Lower lobe of right lung (tissue), 2 donors: ENCODE measurements at regions not wholly inside any gene's neighbourhood (a gene's known extent, or its start where the extent isn't known, plus 50 kb on each side); places are given as distances from the start of the nearest gene placed in this dataset.

Experiments used
- ATAC-seq, 2 donors: fragments of 200-7000 bp; cut with Tn5 transposase; one replicate each; pipeline ENCODE4 v1.9.1; 2020 to 2022; ENCODE audit warnings: mild to moderate bottlenecking in 2 of 2, moderate library complexity in 2 of 2
- DNase-seq: peaks from one replicate; pipeline ENCODE4 v3.0.0-alpha.2; 2020
- H3K27ac ChIP-seq: fragments of 200-600 bp; one replicate; pipeline ENCODE4 v1.8.0; 2022
- H3K27me3 ChIP-seq: fragments of 200-600 bp; one replicate; pipeline ENCODE4 v1.8.0; 2022; ENCODE audit warnings: low read depth
- H3K36me3 ChIP-seq: fragments of 200-600 bp; one replicate; pipeline ENCODE4 v1.8.0; 2022; ENCODE audit warnings: mild to moderate bottlenecking
- H3K4me1 ChIP-seq: fragments of 200-600 bp; one replicate; pipeline ENCODE4 v1.8.0; 2022
- H3K4me3 ChIP-seq: fragments of 200-600 bp; one replicate; pipeline ENCODE4 v1.8.0; 2022; ENCODE audit warnings: mild to moderate bottlenecking
- H3K9me3 ChIP-seq: fragments of 200-600 bp; one replicate; pipeline ENCODE4 v1.8.0; 2022
- CTCF ChIP-seq: fragments of 200-600 bp; IDR thresholded peaks from one replicate; pipeline ENCODE4 v1.8.0; 2022; ENCODE audit warnings: antibody characterized with exemption, mild to moderate bottlenecking
- intact Hi-C: fragments of 100-400 bp; cut with DNase I; formaldehyde crosslinking; loops from one replicate; pipeline ENCODE4 v1.11.0; 2022
- donor health status: DM: no; HTN: yes; CAD: no; lungs with severe emphysema.

DNA sequence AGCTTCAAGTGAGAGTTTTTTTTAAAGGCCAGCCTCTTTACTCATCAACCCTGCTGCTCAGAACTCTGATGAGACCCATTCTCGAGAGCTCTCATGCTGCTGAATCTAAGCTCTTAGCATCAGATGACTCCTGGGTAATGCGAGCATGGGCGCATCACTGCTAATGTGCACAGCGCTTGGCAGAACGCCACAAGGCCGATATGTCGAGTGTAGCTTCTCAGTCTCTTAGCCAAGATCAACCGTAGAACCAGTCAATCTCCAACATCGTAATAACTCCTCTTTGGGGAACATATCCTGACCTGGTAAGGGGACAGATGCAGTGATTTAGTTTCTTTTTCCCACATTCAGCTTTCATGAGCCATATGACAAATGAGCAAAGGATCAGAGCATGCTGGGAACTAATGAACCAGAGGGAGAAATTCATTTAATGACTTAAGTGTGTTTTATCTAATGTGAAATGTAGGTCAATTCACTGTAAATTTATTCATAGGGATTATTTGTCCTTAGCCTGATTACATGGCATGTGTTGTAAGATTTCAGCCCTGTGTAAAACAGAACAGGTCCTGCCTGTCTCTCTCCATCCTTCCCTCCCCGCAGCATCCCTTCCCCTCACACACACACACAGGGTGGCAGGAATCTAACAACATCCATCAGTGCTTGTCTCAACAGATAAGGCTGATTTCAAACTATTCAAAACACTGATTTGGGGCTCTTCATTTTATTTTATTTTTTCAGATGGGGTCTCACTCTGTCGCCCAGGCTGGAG, 195.4 kb upstream of the C2CD4B start:
- Histone ChIP-seq H3K9me3 (no peaks in the 10 kb centered on the region), H3K36me3 (no peaks in the 10 kb centered on the region), H3K27me3 (peaks cover 23% of the 10 kb centered on the region), H3K4me1 (no peaks in the 10 kb centered on the region), H3K4me3 (no peak overlapping the region), H3K27ac (no peak overlapping the region)
- no peak for DNase-seq
- intact Hi-C loops = no loop called here
- ATAC-seq = no peak
- no peak for TF ChIP-seq CTCF

DNA sequence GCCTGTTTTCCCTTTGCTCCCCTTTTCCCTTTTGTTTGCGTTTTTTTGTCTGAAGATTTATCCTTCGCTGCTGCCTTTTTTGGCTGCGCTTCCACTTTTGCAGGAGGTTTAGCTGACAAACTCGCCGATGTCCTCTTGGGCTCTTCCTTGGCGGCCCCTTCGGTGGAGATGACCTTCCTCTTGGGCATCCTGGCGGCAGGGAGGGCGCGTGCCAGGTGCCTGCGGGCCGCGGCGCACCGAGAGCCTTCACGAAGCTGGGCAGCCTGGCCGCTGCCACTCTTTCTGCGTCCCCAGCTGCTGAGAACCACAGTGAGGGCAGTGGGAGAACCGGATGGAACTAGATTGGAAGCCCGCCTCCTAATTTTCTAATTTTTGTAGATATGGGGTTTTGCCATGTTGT, 197.1 kb upstream of the C2CD4B start:
- DNase-seq = no peak
- intact Hi-C loops = no loop called here

GRCh38 chr15:62362608-62363007, 197.5 kb upstream of the C2CD4B start:
- intact Hi-C loops = no loop called here
- ATAC-seq = no peak

More for the DNA sequence above, 197.1 kb upstream of the C2CD4B start:
- no peak for ATAC-seq
- H3K27me3 ChIP-seq = peaks cover 27% of the 10 kb centered on the region
- no peak overlapping the region for H3K27ac ChIP-seq
- H3K9me3 ChIP-seq = no peaks in the 10 kb centered on the region
- H3K36me3 ChIP-seq = no peaks in the 10 kb centered on the region
- TF ChIP-seq CTCF = no peak
- no peak overlapping the region for H3K4me3 ChIP-seq
- no peaks in the 10 kb centered on the region for H3K4me1 ChIP-seq

GRCh38 chr15:62363913-62364312, 198.8 kb upstream of the C2CD4B start:
- Histone ChIP-seq H3K4me1 (no peaks in the 10 kb centered on the region), H3K4me3 (no peak overlapping the region), H3K9me3 (no peaks in the 10 kb centered on the region), H3K27ac (no peak overlapping the region), H3K27me3 (peaks cover 28% of the 10 kb centered on the region), H3K36me3 (no peaks in the 10 kb centered on the region)
- DNase-seq (no peak), ATAC-seq (no peak)
- no peak for TF ChIP-seq CTCF
- intact Hi-C loops = no loop called here

More at GRCh38 chr15:62362608-62363007, 197.5 kb upstream of the C2CD4B start:
- H3K27ac ChIP-seq = no peak overlapping the region
- H3K4me1 ChIP-seq = no peaks in the 10 kb centered on the region
- no peak overlapping the region for H3K4me3 ChIP-seq
- H3K36me3 ChIP-seq = no peaks in the 10 kb centered on the region
- TF ChIP-seq CTCF = no peak
- peaks cover 28% of the 10 kb centered on the region for H3K27me3 ChIP-seq
- H3K9me3 ChIP-seq = no peaks in the 10 kb centered on the region
- no peak for DNase-seq

GRCh38 chr15:62365795-62366442, 200.8 kb upstream of the C2CD4B start:
- Histone ChIP-seq H3K27ac (no peak overlapping the region), H3K4me3 (no peak overlapping the region), H3K9me3 (no peaks in the 10 kb centered on the region), H3K4me1 (no peaks in the 10 kb centered on the region), H3K36me3 (no peaks in the 10 kb centered on the region), H3K27me3 (peaks cover 20% of the 10 kb centered on the region)
- intact Hi-C loops = no loop called here
- TF ChIP-seq CTCF = no peak
- no peak for DNase-seq
- ATAC-seq = no peak
